GM13976 (cell line): ENCODE measurements at regions not wholly inside any gene's neighbourhood (a gene's known extent, or its start where the extent isn't known, plus 50 kb on each side); places are given as distances from the start of the nearest gene placed in this dataset.

Source experiments
- DNase-seq: peaks from one replicate; pipeline ENCODE4 v3.0.0; 2012; ENCODE audit warnings: low spot score
- CTCF ChIP-seq: IDR thresholded peaks from 2 replicates; pipeline ENCODE4 v1.5.1; 2012; ENCODE audit warnings: borderline replicate concordance, mild to moderate bottlenecking; ENCODE audit not compliant: insufficient read depth; ENCODE audit errors: extremely low read depth, missing control alignments, control extremely low read depth
- in situ Hi-C: fragments of 300-500 bp; cut with MboI; formaldehyde crosslinking; loops from one replicate; pipeline ENCODE4 v1.12.0; 2022; ENCODE audit warnings: low sequenced_read_pairs, mixed read lengths, inconsistent platforms; ENCODE audit not compliant: unreplicated experiment

GRCh38 chr16:86185089-86185488, 286.1 kb downstream of the IRF8 start:
- no peak for DNase-seq
- TF ChIP-seq CTCF = no peak
- in situ Hi-C loops = no loop called here

- in situ Hi-C loops = no loop called here
- TF ChIP-seq CTCF = no peak
- no peak for DNase-seq
These were observed 287.4 kb downstream of the IRF8 start for GRCh38 chr16:86186313-86186712.

GRCh38 chr16:86189934-86190333, 291.0 kb downstream of the IRF8 start:
- DNase-seq = no peak
- no peak for TF ChIP-seq CTCF
- in situ Hi-C loops = no loop called here

GRCh38 chr16:86191663-86192062, 292.7 kb downstream of the IRF8 start:
- no peak for TF ChIP-seq CTCF
- no peak for DNase-seq
- in situ Hi-C loops = no loop called here

- no peak for DNase-seq
- no peak for TF ChIP-seq CTCF
These were observed 294.7 kb downstream of the IRF8 start for GRCh38 chr16:86193528-86194193.

GRCh38 chr16:86195863-86196630, 297.1 kb downstream of the IRF8 start:
- no peak for TF ChIP-seq CTCF
- in situ Hi-C loops = no loop called here
- no peak for DNase-seq

More at GRCh38 chr16:86193528-86194193, 294.7 kb downstream of the IRF8 start:
- in situ Hi-C loops = no loop called here
